Thyroid gland (tissue), 4 donors: ENCODE measurements at regions not wholly inside any gene's neighbourhood (a gene's known extent, or its start where the extent isn't known, plus 50 kb on each side); places are given as distances from the start of the nearest gene placed in this dataset.

Source experiments
- POLR2A ChIP-seq, 2 donors: fragments of 450-650 bp; IDR thresholded peaks; one replicate each; pipeline ENCODE4 v1.6.1; 2017; ENCODE audit warnings: antibody characterized with exemption in 2 of 2, mild to moderate bottlenecking in 2 of 2, moderate library complexity in 1 of 2
- TF ChIP-seq, protein P1 (sequence below), 6 experiments: fragments of 200-600 bp in 3 of 6; fragments of 450-650 bp in 3 of 6; sonication (generic) in 3 of 6; IDR thresholded peaks; one replicate each; pipeline ENCODE4 v1.5.1; 2016 to 2019; ENCODE audit warnings: antibody characterized with exemption in 6 of 6, mild to moderate bottlenecking in 2 of 6, inconsistent platforms in 1 of 6, moderate library complexity in 1 of 6

GRCh38 chr5:98986587-98986986, 57.8 kb upstream of the CHD1 start:
- TF ChIP-seq, protein P1, sequence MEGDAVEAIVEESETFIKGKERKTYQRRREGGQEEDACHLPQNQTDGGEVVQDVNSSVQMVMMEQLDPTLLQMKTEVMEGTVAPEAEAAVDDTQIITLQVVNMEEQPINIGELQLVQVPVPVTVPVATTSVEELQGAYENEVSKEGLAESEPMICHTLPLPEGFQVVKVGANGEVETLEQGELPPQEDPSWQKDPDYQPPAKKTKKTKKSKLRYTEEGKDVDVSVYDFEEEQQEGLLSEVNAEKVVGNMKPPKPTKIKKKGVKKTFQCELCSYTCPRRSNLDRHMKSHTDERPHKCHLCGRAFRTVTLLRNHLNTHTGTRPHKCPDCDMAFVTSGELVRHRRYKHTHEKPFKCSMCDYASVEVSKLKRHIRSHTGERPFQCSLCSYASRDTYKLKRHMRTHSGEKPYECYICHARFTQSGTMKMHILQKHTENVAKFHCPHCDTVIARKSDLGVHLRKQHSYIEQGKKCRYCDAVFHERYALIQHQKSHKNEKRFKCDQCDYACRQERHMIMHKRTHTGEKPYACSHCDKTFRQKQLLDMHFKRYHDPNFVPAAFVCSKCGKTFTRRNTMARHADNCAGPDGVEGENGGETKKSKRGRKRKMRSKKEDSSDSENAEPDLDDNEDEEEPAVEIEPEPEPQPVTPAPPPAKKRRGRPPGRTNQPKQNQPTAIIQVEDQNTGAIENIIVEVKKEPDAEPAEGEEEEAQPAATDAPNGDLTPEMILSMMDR (IDR thresholded peaks at IDR 0.05) = no peak
- no peak for TF ChIP-seq POLR2A (IDR thresholded peaks at IDR 0.05)
